ENCODE measurements at regions not wholly inside any gene's neighbourhood (a gene's known extent, or its start where the extent isn't known, plus 50 kb on each side); places are given as distances from the start of the nearest gene placed in this dataset.

GRCh38 chr2:196391149-196391479 lies 219.7 kb upstream of the STK17B start:
- TF ChIP-seq POLR2A (IDR thresholded peaks at IDR 0.05): no peak
- TF ChIP-seq CTCF (IDR thresholded peaks at IDR 0.05): no peak

Measured in lower leg skin (tissue), 3 donors.